ENCODE measurements at regions not wholly inside any gene's neighbourhood (a gene's known extent, or its start where the extent isn't known, plus 50 kb on each side); places are given as distances from the start of the nearest gene placed in this dataset.

- TF ChIP-seq CTCF (IDR thresholded peaks at IDR 0.05) (no peak), EZH2phosphoT487 (IDR thresholded peaks at IDR 0.05) (no peak)
Observed at GRCh38 chr3:194270627-194271459, 80.3 kb downstream of the CPN2 start.

Measured in neural progenitor cell (in vitro differentiated cells).